ENCODE measurements at regions not wholly inside any gene's neighbourhood (a gene's known extent, or its start where the extent isn't known, plus 50 kb on each side); places are given as distances from the start of the nearest gene placed in this dataset.

- Mint-ChIP-seq H3K4me3 (ENCODE audit: unreplicated experiment) (no peak overlapping the region), H3K9me3 (ENCODE audit: unreplicated experiment) (no peaks in the 10 kb centered on the region), H3K27me3 (ENCODE audit: low read depth, unreplicated experiment) (peaks cover 27% of the 10 kb centered on the region), H3K27ac (ENCODE audit: unreplicated experiment) (no peak overlapping the region), H3K4me1 (ENCODE audit: low read depth, unreplicated experiment) (no peaks in the 10 kb centered on the region), H3K36me3 (ENCODE audit: low read depth, unreplicated experiment) (no peaks in the 10 kb centered on the region)
- no peaks in the 10 kb centered on the region for H3K79me2 ChIP-seq (ENCODE audit: insufficient read depth, low read length)
- TF ChIP-seq, protein P1, sequence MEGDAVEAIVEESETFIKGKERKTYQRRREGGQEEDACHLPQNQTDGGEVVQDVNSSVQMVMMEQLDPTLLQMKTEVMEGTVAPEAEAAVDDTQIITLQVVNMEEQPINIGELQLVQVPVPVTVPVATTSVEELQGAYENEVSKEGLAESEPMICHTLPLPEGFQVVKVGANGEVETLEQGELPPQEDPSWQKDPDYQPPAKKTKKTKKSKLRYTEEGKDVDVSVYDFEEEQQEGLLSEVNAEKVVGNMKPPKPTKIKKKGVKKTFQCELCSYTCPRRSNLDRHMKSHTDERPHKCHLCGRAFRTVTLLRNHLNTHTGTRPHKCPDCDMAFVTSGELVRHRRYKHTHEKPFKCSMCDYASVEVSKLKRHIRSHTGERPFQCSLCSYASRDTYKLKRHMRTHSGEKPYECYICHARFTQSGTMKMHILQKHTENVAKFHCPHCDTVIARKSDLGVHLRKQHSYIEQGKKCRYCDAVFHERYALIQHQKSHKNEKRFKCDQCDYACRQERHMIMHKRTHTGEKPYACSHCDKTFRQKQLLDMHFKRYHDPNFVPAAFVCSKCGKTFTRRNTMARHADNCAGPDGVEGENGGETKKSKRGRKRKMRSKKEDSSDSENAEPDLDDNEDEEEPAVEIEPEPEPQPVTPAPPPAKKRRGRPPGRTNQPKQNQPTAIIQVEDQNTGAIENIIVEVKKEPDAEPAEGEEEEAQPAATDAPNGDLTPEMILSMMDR (IDR thresholded peaks at IDR 0.05; ENCODE audit: insufficient read depth, low read depth, low read length) = no peak
- TF ChIP-seq EZH2 (IDR thresholded peaks at IDR 0.05; ENCODE audit: insufficient read depth, low read length) = no peak
- peaks cover 5% of the 10 kb centered on the region for H3K9me3 ChIP-seq (ENCODE audit: insufficient read depth, low read depth, low read length)
- no peaks in the 10 kb centered on the region for H3K27me3 ChIP-seq (ENCODE audit: insufficient read depth, low read length)
- H4K20me1 ChIP-seq (ENCODE audit: insufficient read depth, low read length) = no peaks in the 10 kb centered on the region
- H3K9ac ChIP-seq (ENCODE audit: low read length) = no peak overlapping the region
- H3K36me3 ChIP-seq (ENCODE audit: insufficient read depth, low read length) = no peaks in the 10 kb centered on the region
- FAIRE-seq (no peak), DNase-seq (ENCODE audit: low read depth) (no peak)
- H3K4me1 ChIP-seq (ENCODE audit: insufficient read depth, low read length) = no peaks in the 10 kb centered on the region
- no peak overlapping the region for H3K27ac ChIP-seq (ENCODE audit: low read depth, low read length)
- H3K4me3 ChIP-seq (ENCODE audit: insufficient read depth, low read depth, low read length) = no peak overlapping the region
- no peak overlapping the region for H3K4me2 ChIP-seq (ENCODE audit: low read length)
- no peak overlapping the region for H2AFZ ChIP-seq (ENCODE audit: low read depth, low read length)
These were observed 54.9 kb upstream of the IRX4 start for GRCh38 chr5:1937590-1937989.

- TF ChIP-seq, protein P1 (IDR thresholded peaks at IDR 0.05; ENCODE audit: insufficient read depth, low read depth, low read length) = no peak
- no peak for TF ChIP-seq EZH2 (IDR thresholded peaks at IDR 0.05; ENCODE audit: insufficient read depth, low read length)
These were observed 54.2 kb upstream of the IRX4 start for GRCh38 chr5:1936901-1937300.

DNA sequence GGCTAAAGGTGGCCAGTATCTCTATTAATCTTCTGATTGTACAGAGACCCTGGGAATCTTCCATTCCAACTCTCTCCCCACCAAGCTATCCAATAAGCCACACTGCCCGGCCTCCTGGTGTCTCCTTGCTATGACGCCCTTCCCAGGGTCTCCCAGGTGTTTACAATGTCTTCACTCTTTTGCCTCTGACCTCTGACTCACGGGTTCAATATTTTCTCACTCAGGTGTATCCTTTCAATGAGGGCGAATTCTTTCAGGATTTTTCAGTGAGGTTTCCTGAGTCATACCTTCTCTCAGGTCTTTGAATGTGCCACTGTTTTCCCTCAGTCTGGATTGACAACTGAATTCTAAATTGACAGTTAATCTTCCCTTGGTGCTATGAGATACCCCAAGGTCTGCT, 53.7 kb upstream of the IRX4 start:
- no peak overlapping the region for H2AFZ ChIP-seq (ENCODE audit: low read depth, low read length)
- no peaks in the 10 kb centered on the region for H3K79me2 ChIP-seq (ENCODE audit: insufficient read depth, low read length)
- peaks cover 1% of the 10 kb centered on the region for H3K4me1 Mint-ChIP-seq (ENCODE audit: low read depth, unreplicated experiment)
- TF ChIP-seq, protein P1 (IDR thresholded peaks at IDR 0.05; ENCODE audit: insufficient read depth, low read depth, low read length) = no peak
- no peak for TF ChIP-seq EZH2 (IDR thresholded peaks at IDR 0.05; ENCODE audit: insufficient read depth, low read length)
- no peaks in the 10 kb centered on the region for H3K36me3 Mint-ChIP-seq (ENCODE audit: low read depth, unreplicated experiment)
- no peak overlapping the region for H3K27ac Mint-ChIP-seq (ENCODE audit: unreplicated experiment)
- no peak overlapping the region for H3K4me2 ChIP-seq (ENCODE audit: low read length)
- no peak overlapping the region for H3K4me3 ChIP-seq (ENCODE audit: insufficient read depth, low read depth, low read length)
- H3K4me3 Mint-ChIP-seq (ENCODE audit: unreplicated experiment) = no peak overlapping the region
- no peaks in the 10 kb centered on the region for H4K20me1 ChIP-seq (ENCODE audit: insufficient read depth, low read length)
- peaks cover 6% of the 10 kb centered on the region for H3K27me3 ChIP-seq (ENCODE audit: insufficient read depth, low read length)
- H3K9ac ChIP-seq (ENCODE audit: low read length) = no peak overlapping the region
- DNase-seq (ENCODE audit: low read depth) (no peak), FAIRE-seq (no peak)
- H3K4me1 ChIP-seq (ENCODE audit: insufficient read depth, low read length) = no peaks in the 10 kb centered on the region
- peaks cover 2% of the 10 kb centered on the region for H3K9me3 ChIP-seq (ENCODE audit: insufficient read depth, low read depth, low read length)
- no peak overlapping the region for H3K27ac ChIP-seq (ENCODE audit: low read depth, low read length)
- no peaks in the 10 kb centered on the region for H3K36me3 ChIP-seq (ENCODE audit: insufficient read depth, low read length)
- H3K9me3 Mint-ChIP-seq (ENCODE audit: unreplicated experiment) = peaks cover 1% of the 10 kb centered on the region
- peaks cover 31% of the 10 kb centered on the region for H3K27me3 Mint-ChIP-seq (ENCODE audit: low read depth, unreplicated experiment)

More at GRCh38 chr5:1936901-1937300, 54.2 kb upstream of the IRX4 start:
- Mint-ChIP-seq H3K4me3 (ENCODE audit: unreplicated experiment) (no peak overlapping the region), H3K27me3 (ENCODE audit: low read depth, unreplicated experiment) (peaks cover 29% of the 10 kb centered on the region), H3K36me3 (ENCODE audit: low read depth, unreplicated experiment) (no peaks in the 10 kb centered on the region), H3K27ac (ENCODE audit: unreplicated experiment) (no peak overlapping the region), H3K9me3 (ENCODE audit: unreplicated experiment) (peaks cover under 1% of the 10 kb centered on the region), H3K4me1 (ENCODE audit: low read depth, unreplicated experiment) (peaks cover under 1% of the 10 kb centered on the region)
- no peaks in the 10 kb centered on the region for H3K79me2 ChIP-seq (ENCODE audit: insufficient read depth, low read length)
- H3K4me2 ChIP-seq (ENCODE audit: low read length) = no peak overlapping the region
- peaks cover 4% of the 10 kb centered on the region for H3K27me3 ChIP-seq (ENCODE audit: insufficient read depth, low read length)
- H3K4me3 ChIP-seq (ENCODE audit: insufficient read depth, low read depth, low read length) = no peak overlapping the region
- DNase-seq (ENCODE audit: low read depth) (no peak), FAIRE-seq (no peak)
- no peak overlapping the region for H3K9ac ChIP-seq (ENCODE audit: low read length)
- no peak overlapping the region for H2AFZ ChIP-seq (ENCODE audit: low read depth, low read length)
- no peaks in the 10 kb centered on the region for H3K36me3 ChIP-seq (ENCODE audit: insufficient read depth, low read length)
- peaks cover 2% of the 10 kb centered on the region for H3K9me3 ChIP-seq (ENCODE audit: insufficient read depth, low read depth, low read length)
- H4K20me1 ChIP-seq (ENCODE audit: insufficient read depth, low read length) = no peaks in the 10 kb centered on the region
- H3K27ac ChIP-seq (ENCODE audit: low read depth, low read length) = no peak overlapping the region
- H3K4me1 ChIP-seq (ENCODE audit: insufficient read depth, low read length) = no peaks in the 10 kb centered on the region

All from astrocyte (in vitro differentiated cells and primary cell).